B cell (primary cell): ENCODE measurements at regions not wholly inside any gene's neighbourhood (a gene's known extent, or its start where the extent isn't known, plus 50 kb on each side); places are given as distances from the start of the nearest gene placed in this dataset.

ENCODE experiments used
- EZH2 ChIP-seq: IDR thresholded peaks from 2 replicates; pipeline ENCODE4 v1.6.1; 2012; ENCODE audit warnings: borderline replicate concordance, low read depth, mild to moderate bottlenecking, moderate library complexity, low read length; ENCODE audit not compliant: insufficient read depth, poor library complexity, severe bottlenecking
- TF ChIP-seq, protein P1 (sequence below): fragments of 200-600 bp; IDR thresholded peaks from one replicate; pipeline ENCODE4 v1.8.0; 2022; ENCODE audit warnings: antibody characterized with exemption, mild to moderate bottlenecking

DNA sequence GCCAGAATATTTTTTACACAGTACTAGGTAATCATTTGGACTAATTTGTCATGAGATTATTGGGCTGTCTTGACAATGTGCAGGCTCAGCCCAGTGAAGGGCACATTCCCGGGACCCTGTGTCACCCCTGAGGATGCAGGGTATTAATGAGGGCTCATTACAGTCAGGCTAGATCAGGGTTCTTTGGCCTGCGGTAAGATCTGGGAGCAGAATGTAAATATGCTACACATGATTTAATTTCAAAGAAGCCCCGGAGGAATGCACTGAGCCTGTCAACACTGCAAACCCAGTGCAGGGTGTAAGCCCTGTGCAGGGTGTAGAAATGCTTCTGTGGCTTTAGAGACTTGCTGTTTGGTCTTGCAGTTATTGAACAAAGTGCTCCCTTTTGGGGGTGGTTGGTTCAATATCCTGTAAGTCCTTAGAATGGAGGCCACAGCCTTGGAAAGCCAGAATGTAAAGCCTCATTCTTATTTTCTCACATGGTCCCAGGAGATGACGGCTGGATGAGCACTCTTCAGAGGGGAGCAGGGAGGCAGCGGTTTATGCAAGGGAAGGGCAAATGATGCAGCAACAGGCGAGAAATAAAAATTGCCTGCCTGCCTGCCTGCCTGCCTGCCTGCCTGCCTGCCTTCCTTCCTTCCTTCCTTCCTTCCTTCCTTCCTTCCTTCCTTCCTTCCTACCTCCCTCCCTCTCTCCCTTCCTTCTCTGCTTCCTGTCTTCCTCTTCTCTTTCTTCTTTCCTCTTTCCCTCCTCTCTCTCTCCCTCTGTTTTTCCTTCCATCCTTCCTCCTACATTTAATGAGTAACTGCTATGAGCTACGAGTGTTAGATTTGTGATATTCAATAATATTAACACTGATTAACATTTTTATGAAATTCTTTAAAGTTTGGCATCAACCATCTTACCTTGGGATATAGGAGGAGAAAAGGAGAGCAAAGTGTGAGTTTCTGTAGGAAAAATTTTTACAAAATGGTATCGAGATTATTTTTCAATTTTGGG lies 148.8 kb downstream of the VAPA start:
- TF ChIP-seq, protein P1, sequence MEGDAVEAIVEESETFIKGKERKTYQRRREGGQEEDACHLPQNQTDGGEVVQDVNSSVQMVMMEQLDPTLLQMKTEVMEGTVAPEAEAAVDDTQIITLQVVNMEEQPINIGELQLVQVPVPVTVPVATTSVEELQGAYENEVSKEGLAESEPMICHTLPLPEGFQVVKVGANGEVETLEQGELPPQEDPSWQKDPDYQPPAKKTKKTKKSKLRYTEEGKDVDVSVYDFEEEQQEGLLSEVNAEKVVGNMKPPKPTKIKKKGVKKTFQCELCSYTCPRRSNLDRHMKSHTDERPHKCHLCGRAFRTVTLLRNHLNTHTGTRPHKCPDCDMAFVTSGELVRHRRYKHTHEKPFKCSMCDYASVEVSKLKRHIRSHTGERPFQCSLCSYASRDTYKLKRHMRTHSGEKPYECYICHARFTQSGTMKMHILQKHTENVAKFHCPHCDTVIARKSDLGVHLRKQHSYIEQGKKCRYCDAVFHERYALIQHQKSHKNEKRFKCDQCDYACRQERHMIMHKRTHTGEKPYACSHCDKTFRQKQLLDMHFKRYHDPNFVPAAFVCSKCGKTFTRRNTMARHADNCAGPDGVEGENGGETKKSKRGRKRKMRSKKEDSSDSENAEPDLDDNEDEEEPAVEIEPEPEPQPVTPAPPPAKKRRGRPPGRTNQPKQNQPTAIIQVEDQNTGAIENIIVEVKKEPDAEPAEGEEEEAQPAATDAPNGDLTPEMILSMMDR = no peak
- TF ChIP-seq EZH2 = no peak
